SK-N-SH (cell line): ENCODE measurements at regions not wholly inside any gene's neighbourhood (a gene's known extent, or its start where the extent isn't known, plus 50 kb on each side); places are given as distances from the start of the nearest gene placed in this dataset.

Experiments used
- CTCF ChIA-PET: fragments of 300-600, 350-600 bp; formaldehyde crosslinking; extraction: SDS; loops from one replicate; lab custom pipeline; 2021; lab: Yijun Ruan, JAX
- POLR2A ChIA-PET: fragments of 350-600 bp; sonication (Branson Sonifier 250); formaldehyde crosslinking; extraction: SDS; loops from one replicate; lab custom pipeline; 2020; ENCODE audit warnings: antibody characterized with exemption, inconsistent platforms; lab: Yijun Ruan, JAX
- DNase-seq: peaks from one replicate; pipeline ENCODE4 v3.0.0; 2012
- H2AFZ ChIP-seq: fragments of 200-600 bp; sonication (generic); 2 replicates; pipeline ENCODE4 v1.8.1; 2016; ENCODE audit warnings: antibody characterized with exemption, mild to moderate bottlenecking, low read depth
- H3F3A ChIP-seq: fragments of 200-600 bp; sonication (generic); replicated peaks from 2 replicates; pipeline ENCODE3; 2016; ENCODE audit warnings: antibody characterized with exemption, mild to moderate bottlenecking; ENCODE audit not compliant: insufficient read depth
- H3K27ac ChIP-seq, 2 experiments: fragments of 200-500 bp in 1 of 2; fragments of 200-600 bp in 1 of 2; sonication (Bioruptor generic) in 1 of 2; sonication (generic), shearing (Covaris generic) in 1 of 2; 2 replicates each; pipeline versions ENCODE4 v1.5.1 to v1.6.1; 2014 to 2016; ENCODE audit warnings: low read depth in 2 of 2, inconsistent platforms in 1 of 2, low read length in 1 of 2, mild to moderate bottlenecking in 1 of 2, mixed read lengths in 1 of 2
- H3K27me3 ChIP-seq: fragments of 200-600 bp; sonication (generic), shearing (Covaris generic); 2 replicates; pipeline ENCODE4 v1.6.1; 2016; ENCODE audit warnings: mixed run types; ENCODE audit not compliant: insufficient read depth
- H3K36me3 ChIP-seq, 2 experiments: fragments of 200-500 bp in 1 of 2; fragments of 200-600 bp in 1 of 2; sonication (Bioruptor generic) in 1 of 2; sonication (generic) in 1 of 2; replicated peaks in 1 of 2; 2 replicates each; pipeline versions ENCODE3 to v1.5.1; 2014 to 2016; ENCODE audit warnings: low read length in 1 of 2, mild to moderate bottlenecking in 1 of 2; ENCODE audit not compliant: insufficient read depth in 2 of 2, control insufficient read depth in 1 of 2
- H3K4me1 ChIP-seq, 2 experiments: fragments of 200-500 bp in 1 of 2; fragments of 200-600 bp in 1 of 2; sonication (Bioruptor generic) in 1 of 2; sonication (generic), shearing (Covaris generic) in 1 of 2; 2 replicates each; pipeline versions ENCODE4 v1.5.1 to v1.6.1; 2014 to 2016; ENCODE audit warnings: low read depth in 1 of 2, low read length in 1 of 2, mixed run types in 1 of 2; ENCODE audit not compliant: insufficient read depth in 2 of 2, control insufficient read depth in 1 of 2
- H3K4me2 ChIP-seq: fragments of 200-600 bp; sonication (generic), shearing (Covaris generic); 2 replicates; pipeline ENCODE4 v1.6.1; 2017; ENCODE audit warnings: mixed run types
- H3K4me3 ChIP-seq, 2 experiments: fragments of 200-500 bp in 1 of 2; fragments of 200-600 bp in 1 of 2; sonication (Bioruptor generic) in 1 of 2; sonication (generic), shearing (Covaris generic) in 1 of 2; 2 replicates each; pipeline versions ENCODE4 v1.5.1 to v1.8.1; 2014 to 2016; ENCODE audit warnings: low read depth in 2 of 2, inconsistent platforms in 1 of 2, low read length in 1 of 2, mild to moderate bottlenecking in 1 of 2, mixed read lengths in 1 of 2, moderate library complexity in 1 of 2
- H3K79me2 ChIP-seq: fragments of 200-600 bp; sonication (generic); 2 replicates; pipeline ENCODE4 v1.8.1; 2017; ENCODE audit warnings: mild to moderate bottlenecking; ENCODE audit not compliant: insufficient read depth
- H3K9ac ChIP-seq: fragments of 200-600 bp; sonication (generic); 2 replicates; pipeline ENCODE4 v1.6.1; 2017; ENCODE audit warnings: mixed run types
- H3K9me2 ChIP-seq: fragments of 200-600 bp; sonication (generic); 2 replicates; pipeline ENCODE4 v1.6.1; 2017; ENCODE audit warnings: mixed run types
- H3K9me3 ChIP-seq: fragments of 200-600 bp; sonication (generic); 2 replicates; pipeline ENCODE4 v1.6.1; 2017; ENCODE audit warnings: mixed run types, mild to moderate bottlenecking, moderate library complexity
- H4K20me1 ChIP-seq: fragments of 200-600 bp; sonication (generic); 2 replicates; pipeline ENCODE4 v1.6.1; 2017; ENCODE audit warnings: mild to moderate bottlenecking, mixed run types; ENCODE audit not compliant: insufficient read depth
- CTCF ChIP-seq: fragments of 200-600 bp; sonication (generic); IDR thresholded peaks from 2 replicates; pipeline ENCODE4 v1.6.1; 2017; ENCODE audit warnings: antibody characterized with exemption, mild to moderate bottlenecking, moderate library complexity
- EZH2phosphoT487 ChIP-seq: fragments of 200-600 bp; sonication (generic); IDR thresholded peaks from 2 replicates; pipeline ENCODE4 v1.6.1; 2017; ENCODE audit warnings: low read depth, mixed run types, mild to moderate bottlenecking, antibody characterized with exemption, moderate library complexity, borderline replicate concordance
- FOSL2 ChIP-seq: IDR thresholded peaks from 2 replicates; pipeline ENCODE4 v1.4.0; 2012; ENCODE audit warnings: low read depth, mild to moderate bottlenecking, moderate library complexity, borderline replicate concordance
- FOXM1 ChIP-seq: IDR thresholded peaks from 2 replicates; pipeline ENCODE4 v1.4.0; 2012; ENCODE audit warnings: low read depth, mild to moderate bottlenecking
- GATA2 ChIP-seq: sonication (generic); formaldehyde crosslinking; IDR thresholded peaks from 2 replicates; pipeline ENCODE4 v1.5.0; 2020; ENCODE audit warnings: mild to moderate bottlenecking, missing genetic modification reagents
- MXI1 ChIP-seq: IDR thresholded peaks from 2 replicates; pipeline ENCODE4 v1.6.1; 2012; ENCODE audit warnings: mild to moderate bottlenecking, low read depth, low read length, improper control_type of control experiment
- NFIC ChIP-seq: IDR thresholded peaks from 2 replicates; pipeline ENCODE4 v1.4.0; 2012; ENCODE audit warnings: borderline replicate concordance
- RFX5 ChIP-seq: IDR thresholded peaks from 2 replicates; pipeline ENCODE4 v1.6.1; 2012; ENCODE audit warnings: mild to moderate bottlenecking, improper control_type of control experiment, low read length
- SIN3A ChIP-seq: IDR thresholded peaks from 2 replicates; pipeline ENCODE4 v1.6.1; 2012; ENCODE audit warnings: low read depth, mild to moderate bottlenecking, low read length, moderate library complexity, borderline replicate concordance
- SMC3 ChIP-seq: IDR thresholded peaks from 2 replicates; pipeline ENCODE4 v1.6.1; 2012; ENCODE audit warnings: low read depth, low read length, improper control_type of control experiment
- TAF1 ChIP-seq: IDR thresholded peaks from 2 replicates; pipeline ENCODE4 v1.6.1; 2012; ENCODE audit warnings: low read depth, mild to moderate bottlenecking, low read length, moderate library complexity, borderline replicate concordance
- TCF12 ChIP-seq: IDR thresholded peaks from 2 replicates; pipeline ENCODE4 v1.4.0; 2012
- TEAD4 ChIP-seq: IDR thresholded peaks from 2 replicates; pipeline ENCODE4 v1.4.0; 2012; ENCODE audit warnings: mild to moderate bottlenecking, borderline replicate concordance; ENCODE audit not compliant: insufficient read depth
- ZBTB33 ChIP-seq: IDR thresholded peaks from 2 replicates; pipeline ENCODE4 v1.4.0; 2012; ENCODE audit warnings: low read depth, borderline replicate concordance
- WGBS: methylation state at CpG from one replicate; pipeline ENCODE4 v1.1.6; 2017; ENCODE audit warnings: low lambda C conversion rate; 5-methylcytosine and 5-hydroxymethylcytosine counted together

GRCh38 chr10:123496375-123496774, 169.8 kb upstream of the GPR26 start:
- no peak overlapping the region for H2AFZ ChIP-seq
- no peaks in the 10 kb centered on the region for H3K9me2 ChIP-seq
- no peak overlapping the region for H3K9ac ChIP-seq
- H3K27ac ChIP-seq = no peak overlapping the region
- POLR2A ChIA-PET = no interaction called here
- TF ChIP-seq MXI1 = no peak
- TF ChIP-seq, all 33 proteins: peak for 0
- Histone ChIP-seq H3K4me2 (no peak overlapping the region), H4K20me1 (no peaks in the 10 kb centered on the region), H3K27me3 (no peaks in the 10 kb centered on the region), H3K36me3 (no peaks in the 10 kb centered on the region), H3K4me1 (no peaks in the 10 kb centered on the region), H3K9me3 (no peaks in the 10 kb centered on the region), H3K79me2 (no peaks in the 10 kb centered on the region), H3K4me3 (no peak overlapping the region), H3F3A (no peaks in the 10 kb centered on the region)
- 16% methylated on average over 6 of the region's 6 CpGs for WGBS
- DNase-seq = no peak
- CTCF ChIA-PET = no interaction called here

GRCh38 chr10:123496996-123497660, 169.0 kb upstream of the GPR26 start:
- Histone ChIP-seq H3K4me2 (no peak overlapping the region), H3K9ac (no peak overlapping the region), H3K9me2 (no peaks in the 10 kb centered on the region), H4K20me1 (no peaks in the 10 kb centered on the region), H2AFZ (no peak overlapping the region), H3K36me3 (no peaks in the 10 kb centered on the region), H3F3A (no peaks in the 10 kb centered on the region), H3K79me2 (no peaks in the 10 kb centered on the region), H3K9me3 (no peaks in the 10 kb centered on the region), H3K27ac (no peak overlapping the region), H3K4me3 (no peak overlapping the region), H3K4me1 (no peaks in the 10 kb centered on the region), H3K27me3 (no peaks in the 10 kb centered on the region)
- CTCF ChIA-PET = no interaction called here
- POLR2A ChIA-PET = no interaction called here
- no peak for TF ChIP-seq FOSL2
- no peak for TF ChIP-seq FOXM1
- TF ChIP-seq TEAD4 = no peak
- no peak for TF ChIP-seq CTCF
- no peak for TF ChIP-seq EZH2phosphoT487
- TF ChIP-seq SIN3A = no peak
- no peak for TF ChIP-seq ZBTB33
- no peak for TF ChIP-seq NFIC
- no peak for TF ChIP-seq TAF1
- no peak for TF ChIP-seq TCF12
- TF ChIP-seq MXI1 = no peak
- no peak for TF ChIP-seq RFX5
- no peak for TF ChIP-seq SMC3
- no peak for TF ChIP-seq GATA2 (CRISPR knock-in tag)
- no peak for DNase-seq
- 18% methylated on average over 10 of the region's 10 CpGs for WGBS
